ENCODE measurements at regions not wholly inside any gene's neighbourhood (a gene's known extent, or its start where the extent isn't known, plus 50 kb on each side); places are given as distances from the start of the nearest gene placed in this dataset.
A peak's percentile ranks its signal among the peaks of the same experiment; 100 is the strongest.

DNA sequence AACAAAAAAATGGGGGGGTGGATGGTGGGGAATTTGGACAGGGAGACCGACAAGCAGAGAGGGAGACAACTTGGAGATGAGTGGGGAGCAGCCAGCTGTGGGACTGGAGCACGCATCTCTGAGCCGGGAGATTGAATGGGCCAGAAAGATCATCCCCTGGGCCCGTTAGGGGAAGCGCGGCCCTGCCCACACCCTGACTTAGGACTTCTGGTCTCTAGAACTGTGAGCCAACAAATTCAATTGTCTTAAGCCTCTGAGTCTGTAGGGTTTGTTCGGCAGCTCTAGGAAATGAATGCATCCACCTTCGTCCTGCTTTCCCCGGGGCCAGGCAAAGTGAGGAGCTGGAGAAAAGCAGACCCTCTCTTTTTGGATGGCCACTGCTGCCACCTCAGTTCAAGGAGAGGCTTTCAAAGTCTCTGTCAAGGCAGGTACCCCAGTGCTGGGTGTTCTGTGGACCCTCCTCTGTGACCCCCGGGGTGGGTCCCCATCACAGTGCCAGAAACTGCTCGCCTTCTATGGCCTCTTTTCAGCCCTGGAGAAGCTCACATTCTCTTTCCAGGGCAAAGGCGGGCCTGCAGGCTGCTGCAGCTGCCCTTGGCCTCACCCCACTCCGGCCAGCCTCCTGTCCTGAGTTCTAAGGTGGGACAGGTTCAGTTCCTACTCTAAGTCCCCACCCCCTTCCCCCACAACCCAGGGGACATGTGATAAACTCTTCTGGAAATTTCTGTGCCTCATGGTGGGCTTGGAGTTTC, 423.2 kb downstream of the RPS24 start:
- WGBS (ENCODE audit: insufficient coverage, low coverage, low lambda C conversion rate, missing lambda C conversion rate) = 93% methylated on average over 5 of the region's 13 CpGs
- intact Hi-C loops (cut with DNase I) = no loop called here
- Histone ChIP-seq H3K9me3 (no peaks in the 10 kb centered on the region), H3K27me3 (no peaks in the 10 kb centered on the region), H3K27ac (no peak overlapping the region), H3K36me3 (no peaks in the 10 kb centered on the region), H3K4me3 (peak overlapping the region in 1 of 3 donors; percentile 34), H3K4me1 (peaks cover 0 to 19% (median 11%) of the 10 kb centered on the region in 4 donors)
- DNase-seq (no peak), ATAC-seq (no peak)
- TF ChIP-seq, protein P1, sequence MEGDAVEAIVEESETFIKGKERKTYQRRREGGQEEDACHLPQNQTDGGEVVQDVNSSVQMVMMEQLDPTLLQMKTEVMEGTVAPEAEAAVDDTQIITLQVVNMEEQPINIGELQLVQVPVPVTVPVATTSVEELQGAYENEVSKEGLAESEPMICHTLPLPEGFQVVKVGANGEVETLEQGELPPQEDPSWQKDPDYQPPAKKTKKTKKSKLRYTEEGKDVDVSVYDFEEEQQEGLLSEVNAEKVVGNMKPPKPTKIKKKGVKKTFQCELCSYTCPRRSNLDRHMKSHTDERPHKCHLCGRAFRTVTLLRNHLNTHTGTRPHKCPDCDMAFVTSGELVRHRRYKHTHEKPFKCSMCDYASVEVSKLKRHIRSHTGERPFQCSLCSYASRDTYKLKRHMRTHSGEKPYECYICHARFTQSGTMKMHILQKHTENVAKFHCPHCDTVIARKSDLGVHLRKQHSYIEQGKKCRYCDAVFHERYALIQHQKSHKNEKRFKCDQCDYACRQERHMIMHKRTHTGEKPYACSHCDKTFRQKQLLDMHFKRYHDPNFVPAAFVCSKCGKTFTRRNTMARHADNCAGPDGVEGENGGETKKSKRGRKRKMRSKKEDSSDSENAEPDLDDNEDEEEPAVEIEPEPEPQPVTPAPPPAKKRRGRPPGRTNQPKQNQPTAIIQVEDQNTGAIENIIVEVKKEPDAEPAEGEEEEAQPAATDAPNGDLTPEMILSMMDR (IDR thresholded peaks at IDR 0.05) = no peak
- no peak for TF ChIP-seq POLR2A (IDR thresholded peaks at IDR 0.05)

DNA sequence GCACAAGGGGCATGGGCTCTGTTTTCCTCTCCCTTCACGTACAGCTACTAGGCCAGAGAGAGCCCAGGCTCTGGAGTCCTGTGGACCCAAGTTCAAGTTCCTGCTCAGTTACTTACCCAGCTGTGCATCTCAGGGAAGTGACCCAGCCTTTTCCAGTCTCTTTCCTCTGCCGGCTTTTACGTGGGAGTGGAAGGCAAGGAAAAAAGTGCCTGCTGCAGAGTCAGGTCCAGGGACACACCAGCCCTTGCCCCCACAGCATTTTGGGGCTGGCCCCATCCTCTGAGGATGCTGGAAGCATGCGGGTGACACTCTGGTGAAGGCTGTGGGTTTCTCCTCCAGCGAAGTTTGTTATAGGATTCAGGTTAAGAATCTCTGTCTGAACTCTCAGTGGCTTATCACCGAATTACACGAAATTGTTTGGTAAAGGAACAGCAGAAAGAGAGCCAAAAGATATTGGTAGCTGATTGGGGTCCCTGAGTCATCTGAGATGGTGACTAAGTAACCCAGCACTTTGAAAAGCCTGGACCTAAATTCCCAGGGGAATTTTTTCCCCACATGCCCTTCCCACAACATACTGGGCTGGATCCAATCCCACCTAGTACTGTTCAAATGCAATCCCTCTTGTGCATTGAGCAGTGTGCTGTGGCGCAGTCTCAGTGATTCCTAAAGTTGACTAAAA, 424.3 kb downstream of the RPS24 start:
- H3K36me3 ChIP-seq = no peaks in the 10 kb centered on the region
- peak overlapping the region in 1 of 3 donors; percentile 34 for H3K4me3 ChIP-seq
- ATAC-seq (peak in 2 of 4 donors; percentile 4 to 80), DNase-seq (no peak)
- intact Hi-C loops (cut with DNase I) = no loop called here
- WGBS (ENCODE audit: insufficient coverage, low coverage, low lambda C conversion rate, missing lambda C conversion rate) = 68% methylated on average over 6 of the region's 8 CpGs
- no peaks in the 10 kb centered on the region for H3K27me3 ChIP-seq
- peak overlapping the region in 1 of 3 donors; percentile 54 for H3K27ac ChIP-seq
- no peaks in the 10 kb centered on the region for H3K9me3 ChIP-seq
- H3K4me1 ChIP-seq = peaks cover 0 to 19% (median 11%) of the 10 kb centered on the region in 4 donors
- TF ChIP-seq, protein P1 (IDR thresholded peaks at IDR 0.05) = no peak
- TF ChIP-seq POLR2A (IDR thresholded peaks at IDR 0.05) = no peak

DNA sequence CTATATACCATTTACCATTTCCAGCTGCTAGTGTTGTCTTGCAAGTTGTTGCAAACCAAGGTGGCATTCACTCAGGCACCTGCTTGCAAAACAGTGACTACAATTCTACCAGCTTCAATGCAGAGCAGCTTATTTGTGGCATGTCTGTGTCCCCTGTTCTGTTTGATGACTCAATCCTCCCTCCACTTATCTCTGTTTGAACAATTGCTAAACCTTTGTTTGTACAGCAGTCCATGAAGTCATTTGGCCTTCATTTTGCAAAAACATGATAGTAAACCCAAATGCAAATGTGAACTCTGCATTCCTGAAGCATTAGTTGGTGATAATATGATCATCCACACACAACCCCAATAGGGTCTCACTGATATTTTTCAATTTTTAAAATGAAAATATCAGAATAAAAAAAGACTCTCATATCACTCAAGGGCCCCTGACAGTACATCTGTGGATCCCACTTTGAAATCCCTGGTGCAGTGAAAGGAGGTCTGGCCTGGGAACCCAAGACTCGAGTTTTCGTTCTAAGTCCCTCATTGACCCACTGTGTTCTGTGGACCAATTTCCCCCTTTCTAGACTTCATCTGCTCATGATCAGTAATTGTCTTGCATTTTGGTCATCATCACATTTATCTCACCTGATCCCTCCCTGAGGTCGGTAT, 425.4 kb downstream of the RPS24 start:
- Histone ChIP-seq H3K9me3 (no peaks in the 10 kb centered on the region), H3K36me3 (no peaks in the 10 kb centered on the region), H3K4me3 (no peak overlapping the region), H3K27ac (peak overlapping the region; percentile 24 to 34 (median 33)), H3K27me3 (no peaks in the 10 kb centered on the region), H3K4me1 (peaks cover 0 to 19% (median 11%) of the 10 kb centered on the region in 4 donors)
- TF ChIP-seq POLR2A (IDR thresholded peaks at IDR 0.05) = peak; percentile 25
- TF ChIP-seq, protein P1 (IDR thresholded peaks at IDR 0.05) = no peak
- DNase-seq (peak in 1 of 3 donors; percentile 68), ATAC-seq (peak; percentile 81 to 98 (median 89))
- 76% methylated on average over 3 of the region's 3 CpGs for WGBS (ENCODE audit: insufficient coverage, low coverage, low lambda C conversion rate, missing lambda C conversion rate)
- intact Hi-C loops (cut with DNase I) = no loop called here

DNA sequence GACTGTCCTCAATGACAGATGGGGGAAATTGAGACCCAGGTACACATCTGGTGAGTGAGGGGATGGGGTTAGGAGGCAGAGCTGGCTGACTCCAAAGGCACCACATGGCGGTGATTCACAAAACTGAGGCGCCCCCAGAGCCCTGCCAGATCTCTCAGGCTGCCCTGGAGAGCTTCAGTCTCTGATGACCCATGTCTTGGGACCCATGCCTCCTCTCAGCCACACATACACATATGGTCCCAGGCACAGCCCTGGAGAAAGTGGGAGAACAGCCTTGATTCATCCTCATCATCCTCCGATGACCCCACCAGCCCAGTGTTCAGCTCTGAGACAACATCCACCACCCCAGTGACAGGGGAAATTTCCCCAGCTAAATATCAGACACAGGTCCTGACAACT, 426.0 kb downstream of the RPS24 start:
- no peaks in the 10 kb centered on the region for H3K9me3 ChIP-seq
- TF ChIP-seq, protein P1 (IDR thresholded peaks at IDR 0.05) = no peak
- TF ChIP-seq POLR2A (IDR thresholded peaks at IDR 0.05) = no peak
- 100% methylated on average over 1 of the region's 3 CpGs for WGBS (ENCODE audit: insufficient coverage, low coverage, low lambda C conversion rate, missing lambda C conversion rate)
- peak overlapping the region in 2 of 3 donors; percentile 24 to 34 for H3K27ac ChIP-seq
- H3K27me3 ChIP-seq = no peaks in the 10 kb centered on the region
- peaks cover 0 to 19% (median 11%) of the 10 kb centered on the region in 4 donors for H3K4me1 ChIP-seq
- DNase-seq = no peak
- H3K36me3 ChIP-seq = no peaks in the 10 kb centered on the region
- no peak overlapping the region for H3K4me3 ChIP-seq
- ATAC-seq = peak in 1 of 4 donors; percentile 2
- intact Hi-C loops (cut with DNase I) = no loop called here

Data from right lobe of liver (tissue), 6 donors.